ENCODE measurements at regions not wholly inside any gene's neighbourhood (a gene's known extent, or its start where the extent isn't known, plus 50 kb on each side); places are given as distances from the start of the nearest gene placed in this dataset.
A peak's percentile ranks its signal among the peaks of the same experiment; 100 is the strongest.
"Not testable (repeated sequence)": the region's sequence is repeated elsewhere in the genome, so short reads cannot be mapped to it uniquely, and the experiment has no call there.

DNA sequence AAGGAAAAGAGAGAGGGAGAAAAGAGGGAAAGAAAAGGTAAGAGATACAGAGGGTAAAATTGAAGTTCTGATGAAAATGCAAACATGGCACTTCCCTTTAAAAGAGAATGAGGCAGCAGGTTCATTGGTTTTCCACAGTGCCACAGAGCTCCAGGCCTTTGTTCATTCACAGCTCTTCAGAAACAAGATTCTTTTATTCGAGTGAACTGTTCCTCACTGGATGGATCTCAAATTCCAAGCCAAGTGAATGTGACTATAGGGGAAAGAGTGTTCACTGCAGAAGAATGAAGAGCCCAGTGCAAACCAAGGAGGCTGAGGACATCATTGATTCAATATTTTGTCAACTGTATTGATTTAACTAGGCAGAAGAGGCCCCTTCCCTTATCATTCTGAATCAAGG, 280.3 kb upstream of the PROK2 start:
- intact Hi-C loops (cut with DNase I), result no loop called here
- DNase-seq, result peak in 7 of 42 donors; percentile 9 to 61 (median 30)

DNA sequence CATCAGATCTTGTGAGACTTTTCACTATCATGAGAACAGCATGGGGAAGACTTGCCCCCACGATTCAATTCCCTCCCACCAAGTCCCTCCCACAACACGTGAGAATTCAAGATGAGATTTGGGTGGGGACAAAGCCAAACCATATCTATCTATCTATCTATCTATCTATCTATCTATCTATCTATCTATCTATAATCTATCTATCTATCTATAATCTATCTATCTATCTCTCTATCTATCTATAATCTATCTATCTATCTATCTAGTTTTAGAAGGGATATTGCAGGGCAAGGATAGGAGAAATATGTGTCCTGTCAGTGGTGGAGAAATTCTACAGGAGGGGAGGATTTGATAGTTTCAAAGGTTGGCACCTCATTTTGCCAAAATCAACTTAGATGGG, 279.8 kb upstream of the PROK2 start:
- DNase-seq; intact Hi-C loops (cut with DNase I): not testable (repeated sequence)

DNA sequence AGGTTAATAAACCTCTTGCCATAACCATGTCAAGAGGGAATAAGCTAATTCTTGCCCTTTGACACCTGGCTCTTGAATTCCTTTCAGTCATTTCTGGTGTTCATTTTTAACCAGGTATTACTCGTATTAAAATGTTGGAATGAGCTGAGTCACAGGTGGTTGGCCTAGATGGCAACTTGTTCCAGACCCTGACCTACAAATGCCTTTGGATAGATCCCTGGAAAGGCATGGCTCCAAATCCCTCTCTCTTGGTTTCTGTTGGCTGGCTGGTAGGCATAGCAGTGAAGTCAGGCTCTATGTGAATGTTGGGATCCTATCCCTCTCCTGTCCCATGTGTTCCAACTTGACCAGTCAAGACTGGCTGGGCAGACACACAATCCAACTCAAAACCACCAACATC, 277.1 kb upstream of the PROK2 start:
- intact Hi-C loops (cut with DNase I), result no loop called here
- no peak for DNase-seq

DNA sequence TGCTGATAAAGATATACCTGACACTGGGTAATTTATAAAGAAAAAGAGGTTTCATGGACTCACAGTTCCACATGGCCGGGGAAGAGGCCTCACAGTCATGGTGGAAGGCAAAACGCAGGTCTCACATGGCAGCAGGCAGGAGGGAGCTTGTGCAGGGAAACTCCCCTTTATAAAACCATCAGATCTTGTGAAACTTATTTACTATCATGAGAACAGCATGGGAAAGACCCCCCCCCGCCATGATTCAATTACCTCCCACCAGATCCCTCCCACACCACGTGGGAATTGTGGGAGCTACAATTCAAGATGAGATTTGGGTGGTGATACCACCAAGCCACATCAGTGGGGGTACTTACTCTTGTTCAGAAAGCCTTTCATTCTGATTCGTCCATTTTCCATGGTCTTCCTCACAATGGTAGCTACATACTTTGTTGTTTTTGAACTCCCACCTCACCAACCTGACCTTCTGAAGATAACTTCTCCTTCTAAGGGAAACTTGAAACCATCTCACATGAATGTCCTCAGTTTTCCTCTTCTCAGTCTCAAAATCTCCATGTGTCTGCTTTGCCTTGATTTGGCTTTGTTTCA, 275.6 kb upstream of the PROK2 start:
- intact Hi-C loops (cut with DNase I), result no loop called here

DNA sequence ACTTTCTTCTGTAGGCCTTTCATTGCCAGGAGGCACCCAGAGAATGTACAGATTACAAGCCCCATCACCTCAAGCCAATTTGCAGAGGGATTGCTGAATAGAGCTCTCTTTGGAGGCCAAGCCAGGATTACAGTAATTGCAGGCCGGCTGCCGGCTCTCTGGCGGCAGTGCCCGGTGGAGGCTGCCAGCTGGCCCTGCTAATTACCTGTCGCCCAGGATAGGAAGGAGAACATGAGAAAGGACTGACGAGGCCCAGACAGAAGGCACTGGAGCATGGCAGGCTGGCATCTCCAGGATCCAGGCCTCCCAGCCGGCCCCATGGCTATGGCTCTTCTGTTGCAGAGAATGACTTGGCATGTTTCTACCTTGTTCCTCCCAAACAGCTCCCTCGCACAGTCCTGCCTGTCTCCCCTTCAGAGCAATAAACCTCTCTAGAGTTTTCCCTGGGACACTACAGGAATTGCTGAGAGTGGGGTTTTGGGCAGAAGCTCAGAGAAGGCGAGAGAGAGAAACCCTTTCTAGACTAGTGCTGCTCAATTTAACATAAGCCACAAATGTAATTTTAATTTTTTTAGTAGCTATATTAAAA, 273.6 kb upstream of the PROK2 start:
- intact Hi-C loops (cut with DNase I), result no loop called here
- peak in 24 of 42 donors; percentile 5 to 63 (median 26) for DNase-seq

More for the DNA sequence above, 275.6 kb upstream of the PROK2 start:
- DNase-seq, result no peak

DNA sequence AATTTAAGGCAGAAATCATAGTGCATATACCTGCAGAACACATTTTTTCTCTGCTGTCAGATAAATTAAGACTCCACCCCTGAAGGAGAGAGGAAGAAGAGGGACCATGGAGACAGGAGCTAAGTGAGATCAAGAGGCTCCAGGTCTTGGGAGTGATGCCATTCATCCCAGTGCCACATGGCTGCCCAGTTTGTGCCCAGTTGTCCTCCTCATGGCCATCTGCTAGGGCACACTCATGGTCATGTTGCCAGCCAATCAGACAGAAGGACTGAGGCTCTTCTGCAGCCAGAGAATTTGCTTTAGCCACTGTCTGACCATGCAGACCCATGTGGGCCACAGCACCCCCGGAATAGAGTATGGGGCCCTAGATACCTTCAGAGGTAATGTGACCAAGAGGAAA, 270.5 kb upstream of the PROK2 start:
- DNase-seq, result no peak
- intact Hi-C loops (cut with DNase I), result no loop called here

DNA sequence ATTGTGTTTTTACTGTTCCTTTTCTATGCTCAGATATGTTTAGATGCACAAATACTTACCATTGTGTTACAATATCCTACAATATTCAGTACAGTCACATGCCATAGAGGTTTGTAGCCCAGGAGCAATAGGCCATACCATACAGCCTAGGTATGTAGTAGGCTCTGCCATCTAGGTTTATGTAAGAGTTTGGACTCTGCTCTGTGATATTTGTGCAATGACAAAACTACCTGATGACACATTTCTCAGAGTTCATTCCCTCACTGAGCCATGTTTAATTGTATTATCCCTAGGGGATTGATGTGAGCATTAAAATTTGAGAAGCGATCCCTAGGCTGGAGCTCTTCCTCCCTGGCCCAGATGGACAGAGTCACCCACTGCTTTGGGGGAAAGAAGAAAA, 270.0 kb upstream of the PROK2 start:
- DNase-seq, result no peak
- intact Hi-C loops (cut with DNase I), result no loop called here

DNA sequence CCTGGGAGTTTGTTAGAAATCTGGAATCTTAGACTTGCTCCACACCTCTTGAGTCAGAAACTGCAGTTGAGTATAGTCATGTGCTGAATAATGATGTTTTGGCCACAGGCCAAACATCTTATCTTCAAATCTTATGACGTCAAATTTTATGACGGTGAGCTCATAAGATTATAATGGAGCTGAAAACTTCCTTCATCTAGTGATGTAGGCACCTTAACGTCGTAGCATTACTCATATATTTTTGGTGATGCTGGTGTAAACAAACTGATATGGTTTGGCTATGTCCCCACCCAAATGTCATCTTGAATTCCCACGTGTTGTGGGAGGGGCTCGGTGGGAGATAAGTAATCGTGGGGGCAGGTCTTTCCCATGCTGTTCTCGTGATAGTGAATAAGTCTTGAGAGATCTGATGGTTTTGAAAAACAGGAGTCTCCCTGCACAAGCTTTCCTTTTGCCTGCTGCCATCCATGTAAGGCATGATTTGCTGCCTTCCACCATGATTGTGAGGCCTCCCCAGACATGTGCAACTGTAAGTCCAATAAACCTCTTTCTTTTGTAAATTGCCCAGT, 268.0 kb upstream of the PROK2 start:
- DNase-seq, result no peak
- intact Hi-C loops (cut with DNase I), result no loop called here

DNA sequence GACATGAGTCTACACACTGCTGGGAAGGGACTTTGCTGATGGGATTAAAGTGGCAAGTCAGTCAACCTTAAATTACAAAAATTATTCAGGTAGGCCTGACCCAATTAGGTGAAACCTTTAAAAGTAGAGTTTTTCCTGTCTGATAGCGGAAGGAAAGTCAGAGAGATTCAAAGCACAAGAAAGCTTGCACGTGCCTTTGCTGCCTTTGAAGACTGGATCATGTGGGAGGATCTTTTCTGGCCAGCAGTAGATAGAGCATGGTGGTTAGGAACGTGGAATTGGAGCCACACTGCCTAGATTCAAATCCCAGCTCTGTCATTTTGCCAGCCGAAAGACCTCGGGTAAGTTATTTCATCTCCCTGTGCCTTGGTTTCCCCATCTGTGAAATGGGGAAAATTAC, 265.8 kb upstream of the PROK2 start:
- intact Hi-C loops (cut with DNase I), result no loop called here
- no peak for DNase-seq

DNA sequence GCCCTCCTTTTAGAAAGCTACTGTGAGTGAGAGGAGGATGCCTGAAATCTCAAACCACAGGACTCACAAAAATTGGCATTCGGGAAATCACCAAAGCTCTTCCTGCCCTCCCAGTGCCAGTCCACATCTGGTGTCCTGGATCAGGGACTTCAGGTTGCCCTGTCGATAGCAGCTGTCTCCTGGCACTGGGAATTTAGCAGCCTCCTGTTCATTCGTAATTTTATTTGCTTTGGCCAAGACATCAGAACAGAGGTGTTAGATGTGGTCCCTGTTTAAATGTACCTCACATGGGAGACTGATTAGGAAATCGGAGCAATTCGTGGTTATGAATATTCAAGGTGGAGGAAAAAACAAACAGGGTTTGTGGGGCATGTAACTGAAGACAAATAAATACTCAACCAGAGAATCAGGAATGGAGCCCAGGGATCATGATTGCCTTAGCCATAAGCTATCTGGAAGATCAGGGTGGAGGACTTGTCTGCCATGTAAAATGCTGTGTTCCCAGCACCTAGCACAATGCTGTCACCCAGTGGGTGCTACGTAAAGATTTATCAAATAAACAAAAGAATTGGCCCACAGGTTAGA, 265.2 kb upstream of the PROK2 start:
- intact Hi-C loops (cut with DNase I), result no loop called here
- DNase-seq, result no peak

DNA sequence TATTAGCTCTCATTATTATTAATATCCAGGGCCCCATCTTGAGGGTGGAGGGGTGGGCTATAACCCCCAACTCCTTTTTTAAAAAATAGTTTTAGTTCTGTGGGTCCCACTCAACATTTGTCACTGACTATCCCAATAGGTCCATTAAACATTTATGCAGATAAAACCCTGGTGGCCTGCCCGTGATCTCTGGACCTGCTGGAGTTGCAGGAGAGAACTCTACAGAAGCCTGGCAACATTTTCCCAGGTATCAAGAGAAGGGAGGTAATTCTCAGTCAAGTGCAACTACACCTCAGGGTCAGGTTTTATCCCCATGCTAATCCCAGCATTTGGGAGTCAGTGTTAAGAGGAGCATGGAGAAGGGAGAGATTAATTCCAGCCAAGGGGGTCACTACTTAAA, 264.4 kb upstream of the PROK2 start:
- intact Hi-C loops (cut with DNase I), result no loop called here
- no peak for DNase-seq

DNA sequence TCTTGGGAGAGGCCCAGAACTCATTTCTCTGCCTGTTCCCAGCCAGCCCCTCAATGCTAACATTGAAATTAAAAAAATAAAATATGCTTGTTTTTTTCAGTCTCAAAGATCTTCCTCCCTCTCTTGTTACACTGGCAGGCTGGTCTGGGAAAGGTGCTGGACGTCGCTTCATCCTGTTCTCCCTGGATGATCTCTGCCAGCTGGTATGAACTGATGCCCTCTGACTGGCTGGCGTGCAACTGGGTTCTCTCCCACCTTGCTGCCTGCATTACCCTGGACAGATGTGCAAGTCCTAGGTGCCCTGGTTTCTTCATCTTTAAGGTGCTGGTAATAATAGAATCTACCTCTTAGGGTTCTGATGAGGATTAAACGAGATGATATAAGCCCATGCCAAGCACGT, 263.9 kb upstream of the PROK2 start:
- no peak for DNase-seq
- intact Hi-C loops (cut with DNase I), result no loop called here

DNA sequence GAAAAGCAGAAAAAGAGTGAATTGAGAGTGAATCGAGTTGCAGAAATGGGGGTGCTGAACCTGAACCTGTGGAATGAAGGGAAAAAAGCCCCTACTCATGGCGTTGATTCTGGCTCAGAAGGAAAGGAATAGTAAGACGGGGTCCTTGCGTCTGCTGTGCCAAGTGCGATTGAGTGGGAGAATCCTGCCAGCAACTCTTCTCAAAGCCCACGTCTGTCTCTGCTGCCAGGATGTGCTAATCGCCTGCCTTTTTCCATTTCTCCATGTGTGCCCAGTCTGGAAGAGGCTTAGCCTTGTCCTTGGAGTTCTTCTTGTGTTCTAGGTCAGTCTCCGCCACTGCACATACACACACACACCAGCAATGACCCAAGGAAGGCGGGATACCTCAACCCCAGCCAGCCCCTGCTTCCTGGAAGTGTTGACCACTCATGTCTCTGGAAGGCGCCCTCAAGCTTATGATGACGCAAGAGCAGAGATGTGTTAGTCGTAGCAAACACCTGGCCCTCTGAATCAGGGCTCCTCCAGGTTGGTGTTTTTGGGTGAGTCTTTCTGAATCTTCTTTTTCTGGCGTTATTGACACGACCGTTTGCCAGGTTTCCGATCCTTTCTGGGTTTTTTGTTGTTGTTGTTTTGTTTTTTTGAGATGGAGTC, 262.4 kb upstream of the PROK2 start:
- intact Hi-C loops (cut with DNase I), result no loop called here
- DNase-seq, result no peak

DNA sequence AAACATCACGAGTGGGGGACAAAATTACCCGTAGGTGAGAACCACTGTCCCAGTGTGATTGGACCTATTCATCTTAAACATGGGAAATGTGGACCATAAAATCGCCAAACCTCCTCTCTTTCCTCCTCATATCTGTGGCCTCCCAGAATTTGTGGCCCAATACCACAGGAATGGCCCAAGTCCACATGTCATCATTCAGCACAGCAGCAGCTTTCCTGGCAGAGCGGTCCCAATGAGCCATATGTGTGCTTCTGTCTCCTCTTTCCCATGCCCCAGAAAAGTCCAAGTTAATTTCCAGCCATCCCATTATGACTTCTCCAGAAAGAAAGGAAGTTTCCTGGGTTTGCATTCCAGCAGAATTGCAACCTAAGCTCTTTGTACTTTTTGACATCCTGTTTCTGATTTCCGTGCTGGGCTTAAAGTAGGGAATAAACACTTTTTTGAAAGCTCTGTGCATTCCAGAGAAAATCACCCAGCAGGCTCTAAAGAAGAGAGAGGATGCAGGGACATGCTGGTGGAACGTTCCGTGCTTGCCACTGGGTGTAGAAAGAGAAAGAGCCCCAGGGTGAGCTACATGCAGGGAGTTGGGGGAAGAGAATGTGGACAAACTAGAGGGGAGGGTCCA, 259.4 kb upstream of the PROK2 start:
- intact Hi-C loops (cut with DNase I), result no loop called here
- no peak for DNase-seq

DNA sequence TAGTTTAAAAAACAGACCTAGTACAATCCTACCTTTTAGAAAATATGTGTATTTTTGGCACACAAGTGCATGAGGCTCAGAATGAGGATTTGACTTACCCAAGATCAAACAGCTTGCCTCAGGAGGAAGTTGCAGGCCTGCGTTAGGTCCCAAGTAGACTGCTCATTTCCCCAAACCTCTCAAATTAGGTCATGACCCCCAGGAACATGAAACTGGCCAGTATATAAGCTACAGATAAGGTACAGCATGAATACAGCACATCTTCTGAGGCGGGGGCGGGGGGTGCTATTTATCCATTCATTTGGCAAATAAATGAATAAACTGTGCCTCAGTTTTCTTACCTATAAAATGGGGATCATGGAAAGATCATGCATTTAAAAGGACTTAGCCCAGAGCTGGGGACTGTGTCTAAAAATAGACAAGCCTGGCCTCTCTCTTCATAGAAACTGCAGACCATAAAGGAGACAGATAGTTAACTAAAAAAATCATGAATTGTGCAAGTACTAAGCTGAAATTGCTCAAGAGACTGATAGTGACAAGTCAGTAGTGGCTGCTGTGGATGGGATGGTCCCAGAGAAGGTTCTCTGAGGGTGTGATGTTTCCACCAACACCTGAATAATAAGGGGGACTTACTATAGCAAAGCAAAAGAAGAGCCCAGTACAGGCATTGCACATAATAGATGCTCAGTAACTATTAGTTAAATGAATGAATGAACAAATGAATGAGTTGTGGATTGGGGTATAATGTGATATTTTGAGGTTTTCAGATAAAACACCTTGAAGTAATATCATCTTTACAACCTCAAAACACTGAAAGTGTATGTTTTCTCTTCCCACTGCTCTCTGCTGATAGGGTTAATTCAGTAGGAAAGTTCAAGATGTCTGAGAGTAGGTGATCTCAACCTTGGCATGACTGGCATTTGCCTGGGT, 258.5 kb upstream of the PROK2 start:
- no peak for DNase-seq
- intact Hi-C loops (cut with DNase I), result no loop called here

DNA sequence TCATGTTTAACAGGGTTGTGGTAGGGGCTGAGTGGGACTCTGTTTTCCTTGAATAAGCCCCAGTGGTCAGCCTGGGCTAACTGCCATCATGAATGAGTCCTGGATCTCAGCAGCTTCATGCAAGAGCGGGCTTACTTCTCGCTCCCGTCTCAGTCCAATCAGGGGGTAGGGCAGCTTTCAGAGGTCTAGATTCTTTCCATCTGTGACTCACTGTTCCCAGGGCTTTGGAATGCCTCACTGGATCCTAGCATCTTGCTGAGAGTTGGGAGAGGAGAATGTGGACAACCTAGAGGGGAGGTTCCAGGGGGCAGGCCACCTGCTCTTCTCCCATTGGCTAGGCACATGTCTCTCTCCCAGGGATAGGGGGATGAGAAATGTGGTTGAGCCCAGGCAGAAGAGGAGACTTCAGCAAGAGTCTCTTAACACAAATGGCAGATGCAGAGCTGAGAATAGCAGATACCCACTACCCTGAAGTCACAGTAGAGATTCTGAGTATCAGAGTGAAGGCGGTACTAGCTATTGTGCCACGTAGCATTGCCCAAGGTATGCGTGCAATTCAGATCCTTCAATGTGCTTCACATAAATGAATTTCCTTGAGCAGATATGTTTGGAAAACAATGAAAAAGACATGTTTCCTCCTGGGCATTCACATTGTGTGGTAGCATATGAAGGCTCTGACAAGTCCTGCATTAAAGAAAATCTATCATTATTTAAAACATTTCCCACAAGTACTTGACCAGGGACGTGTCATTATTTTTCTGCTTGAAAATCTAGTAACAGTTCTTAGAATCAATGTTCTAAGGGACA, 257.7 kb upstream of the PROK2 start:
- intact Hi-C loops (cut with DNase I), result no loop called here
- peak in 1 of 42 donors; percentile 42 for DNase-seq

DNA sequence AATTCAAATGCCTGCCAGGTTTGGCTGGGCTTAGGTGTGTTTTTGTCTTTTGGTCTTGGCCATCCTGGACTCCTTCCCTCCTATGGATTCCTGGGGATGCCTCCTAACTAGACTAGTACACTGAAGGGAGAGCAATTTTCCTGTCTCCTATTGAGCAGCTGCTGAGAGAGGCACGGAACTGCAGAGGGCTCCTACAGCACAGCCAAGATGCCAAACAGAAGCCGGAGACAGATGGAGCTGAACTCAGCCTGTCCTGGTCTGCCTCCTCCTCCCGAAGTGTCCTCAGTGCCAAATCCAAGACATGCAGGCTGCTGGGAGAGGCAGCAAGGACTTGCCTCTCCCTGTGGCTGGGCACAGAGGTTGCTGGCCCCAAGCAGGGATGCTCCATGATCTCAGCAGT, 256.6 kb upstream of the PROK2 start:
- DNase-seq, result peak; percentile 21 to 84 (median 62)
- intact Hi-C loops (cut with DNase I), result no loop called here

DNA sequence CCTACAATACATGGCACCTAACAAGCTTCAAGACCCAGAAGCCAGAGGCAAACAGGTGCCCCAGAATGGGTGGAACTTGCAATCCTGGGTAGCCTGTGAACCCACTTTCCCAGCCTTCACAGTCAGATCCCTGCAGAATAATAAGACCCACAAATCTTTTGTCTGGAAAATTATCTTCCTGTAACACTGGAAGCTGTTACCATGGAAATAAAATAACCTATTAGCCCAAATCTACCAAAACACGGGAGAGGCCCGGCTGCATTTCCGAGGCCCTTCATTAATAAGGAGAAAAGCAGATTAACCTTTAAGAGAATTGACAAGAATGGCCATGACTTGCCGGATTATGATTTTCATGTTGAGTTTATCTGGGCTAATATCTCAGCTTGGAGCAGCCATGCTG, 256.1 kb upstream of the PROK2 start:
- DNase-seq, result no peak
- intact Hi-C loops (cut with DNase I), result no loop called here

Measured in head of caudate nucleus (tissue), 42 donors.